OCI-LY3 (cell line): ENCODE measurements at regions not wholly inside any gene's neighbourhood (a gene's known extent, or its start where the extent isn't known, plus 50 kb on each side); places are given as distances from the start of the nearest gene placed in this dataset.

ENCODE experiments used
- CTCF ChIP-seq: fragments of 200-600, 300-600 bp; sonication (generic); IDR thresholded peaks from 2 replicates; pipeline ENCODE4 v1.5.1; 2014; ENCODE audit warnings: antibody characterized with exemption, low read length, low read depth
- EZH2phosphoT487 ChIP-seq: fragments of 200-600 bp; shearing (Covaris generic); IDR thresholded peaks from 2 replicates; pipeline ENCODE4 v1.6.1; 2018; ENCODE audit warnings: antibody characterized with exemption, mixed run types, low read depth

- TF ChIP-seq CTCF (no peak), EZH2phosphoT487 (no peak)
These were observed 93.3 kb downstream of the MAGEB5 start for GRCh38 chrX:26309262-26309661.
